Chondrocyte (in vitro differentiated cells): ENCODE measurements at regions not wholly inside any gene's neighbourhood (a gene's known extent, or its start where the extent isn't known, plus 50 kb on each side); places are given as distances from the start of the nearest gene placed in this dataset.

Source experiments
- DNase-seq: peaks from one replicate; pipeline ENCODE4 v3.0.0; 2021; ENCODE audit warnings: mixed read lengths, low spot score
- H3K27ac Mint-ChIP-seq: one replicate; pipeline ENCODE4 v1.8.0; 2021; ENCODE audit warnings: mild to moderate bottlenecking, moderate library complexity, mixed read lengths; ENCODE audit not compliant: unreplicated experiment
- H3K27me3 Mint-ChIP-seq: 2 replicates; pipeline ENCODE4 v1.8.0; 2021; ENCODE audit warnings: low read depth, mixed read lengths
- H3K36me3 Mint-ChIP-seq: 2 replicates; pipeline ENCODE4 v1.8.0; 2021; ENCODE audit warnings: low read depth, mixed read lengths
- H3K4me1 Mint-ChIP-seq: 2 replicates; pipeline ENCODE4 v1.8.0; 2021; ENCODE audit warnings: low read depth, mild to moderate bottlenecking, mixed read lengths
- H3K4me3 Mint-ChIP-seq: one replicate; pipeline ENCODE4 v1.8.0; 2021; ENCODE audit warnings: mild to moderate bottlenecking, moderate library complexity, mixed read lengths; ENCODE audit not compliant: unreplicated experiment
- H3K9me3 Mint-ChIP-seq: 2 replicates; pipeline ENCODE4 v1.8.0; 2021; ENCODE audit warnings: low read depth, mixed read lengths
- CTCF ChIP-seq: fragments of 200-600 bp; sonication (generic); IDR thresholded peaks from 2 replicates; pipeline ENCODE4 v1.5.0; 2021; ENCODE audit warnings: antibody characterized with exemption, mild to moderate bottlenecking, moderate library complexity

GRCh38 chrX:51798701-51799100, 55.5 kb downstream of the GSPT2 start:
- Mint-ChIP-seq H3K27ac (no peak overlapping the region), H3K36me3 (no peaks in the 10 kb centered on the region)

GRCh38 chrX:51802917-51803688, 59.9 kb downstream of the GSPT2 start:
- DNase-seq = no peak
- H3K9me3 Mint-ChIP-seq = peaks cover 8% of the 10 kb centered on the region
- TF ChIP-seq CTCF = peak; percentile 46
- no peaks in the 10 kb centered on the region for H3K36me3 Mint-ChIP-seq
- H3K27ac Mint-ChIP-seq = peak overlapping the region; percentile 90
- peak overlapping the region; percentile 90 for H3K4me3 Mint-ChIP-seq
- H3K27me3 Mint-ChIP-seq = peaks cover 13% of the 10 kb centered on the region
- H3K4me1 Mint-ChIP-seq = peaks cover 4% of the 10 kb centered on the region

More at GRCh38 chrX:51798701-51799100, 55.5 kb downstream of the GSPT2 start:
- Mint-ChIP-seq H3K4me3 (no peak overlapping the region), H3K9me3 (peaks cover 10% of the 10 kb centered on the region), H3K4me1 (peaks cover 4% of the 10 kb centered on the region), H3K27me3 (peaks cover 13% of the 10 kb centered on the region)
- DNase-seq = no peak
- TF ChIP-seq CTCF = no peak

- no peak for DNase-seq
- Mint-ChIP-seq H3K9me3 (peaks cover 8% of the 10 kb centered on the region), H3K27me3 (peaks cover 11% of the 10 kb centered on the region), H3K27ac (no peak overlapping the region), H3K4me1 (peaks cover 4% of the 10 kb centered on the region), H3K4me3 (peak overlapping the region; percentile 90), H3K36me3 (no peaks in the 10 kb centered on the region)
- TF ChIP-seq CTCF = no peak
Measured at GRCh38 chrX:51803833-51804232, 60.6 kb downstream of the GSPT2 start.

GRCh38 chrX:51804741-51805140, 61.5 kb downstream of the GSPT2 start:
- H3K4me3 Mint-ChIP-seq = no peak overlapping the region
- H3K9me3 Mint-ChIP-seq = peaks cover 12% of the 10 kb centered on the region
- DNase-seq = no peak
- TF ChIP-seq CTCF = no peak
- H3K27ac Mint-ChIP-seq = no peak overlapping the region
- no peaks in the 10 kb centered on the region for H3K36me3 Mint-ChIP-seq
- peaks cover 4% of the 10 kb centered on the region for H3K4me1 Mint-ChIP-seq
- peaks cover 10% of the 10 kb centered on the region for H3K27me3 Mint-ChIP-seq

GRCh38 chrX:51813886-51814460, 70.7 kb downstream of the GSPT2 start:
- H3K9me3 Mint-ChIP-seq = peaks cover 18% of the 10 kb centered on the region
- H3K4me1 Mint-ChIP-seq = no peaks in the 10 kb centered on the region
- no peak for DNase-seq
- TF ChIP-seq CTCF = no peak
- no peak overlapping the region for H3K27ac Mint-ChIP-seq
- no peaks in the 10 kb centered on the region for H3K36me3 Mint-ChIP-seq
- no peak overlapping the region for H3K4me3 Mint-ChIP-seq
- H3K27me3 Mint-ChIP-seq = no peaks in the 10 kb centered on the region
